ENCODE measurements at regions not wholly inside any gene's neighbourhood (a gene's known extent, or its start where the extent isn't known, plus 50 kb on each side); places are given as distances from the start of the nearest gene placed in this dataset.

GRCh38 chr13:111865826-111866225 is 201.1 kb upstream of the SOX1 start:
- POLR2A ChIA-PET, result no interaction called here
- no peak for DNase-seq (ENCODE audit: extremely low spot score)
- CTCF ChIA-PET, result no interaction called here
- TF ChIP-seq FOXM1 (IDR thresholded peaks at IDR 0.05; ENCODE audit: borderline replicate concordance) (no peak), FOXA1 (IDR thresholded peaks at IDR 0.05) (no peak), SUZ12 (IDR thresholded peaks at IDR 0.05) (no peak), ZNF384 (IDR thresholded peaks at IDR 0.05) (no peak), FOXK2 (IDR thresholded peaks at IDR 0.05) (no peak), ARNT (IDR thresholded peaks at IDR 0.05) (no peak), L3MBTL2 (conservative IDR thresholded peaks at IDR 0.05) (no peak), CTBP1 (IDR thresholded peaks at IDR 0.05; ENCODE audit: borderline replicate concordance) (no peak)
- TF ChIP-seq, protein P1, sequence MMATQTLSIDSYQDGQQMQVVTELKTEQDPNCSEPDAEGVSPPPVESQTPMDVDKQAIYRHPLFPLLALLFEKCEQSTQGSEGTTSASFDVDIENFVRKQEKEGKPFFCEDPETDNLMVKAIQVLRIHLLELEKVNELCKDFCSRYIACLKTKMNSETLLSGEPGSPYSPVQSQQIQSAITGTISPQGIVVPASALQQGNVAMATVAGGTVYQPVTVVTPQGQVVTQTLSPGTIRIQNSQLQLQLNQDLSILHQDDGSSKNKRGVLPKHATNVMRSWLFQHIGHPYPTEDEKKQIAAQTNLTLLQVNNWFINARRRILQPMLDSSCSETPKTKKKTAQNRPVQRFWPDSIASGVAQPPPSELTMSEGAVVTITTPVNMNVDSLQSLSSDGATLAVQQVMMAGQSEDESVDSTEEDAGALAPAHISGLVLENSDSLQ (IDR thresholded peaks at IDR 0.05), result no peak

- TF ChIP-seq, protein P1 (IDR thresholded peaks at IDR 0.05), result no peak
- no peak for TF ChIP-seq ELF4 (IDR thresholded peaks at IDR 0.05)
- no peak for TF ChIP-seq FOXM1 (IDR thresholded peaks at IDR 0.05; ENCODE audit: borderline replicate concordance)
- TF ChIP-seq ARNT (IDR thresholded peaks at IDR 0.05), result no peak
- no peak for TF ChIP-seq CTBP1 (IDR thresholded peaks at IDR 0.05; ENCODE audit: borderline replicate concordance)
- TF ChIP-seq ZNF384 (IDR thresholded peaks at IDR 0.05), result no peak
- TF ChIP-seq FOXK2 (IDR thresholded peaks at IDR 0.05), result no peak
- TF ChIP-seq NFRKB (IDR thresholded peaks at IDR 0.05), result no peak
- TF ChIP-seq SP1 (IDR thresholded peaks at IDR 0.05), result no peak
- TF ChIP-seq BHLHE40 (IDR thresholded peaks at IDR 0.05; ENCODE audit: borderline replicate concordance), result no peak
- no peak for TF ChIP-seq HDGF (IDR thresholded peaks at IDR 0.05; ENCODE audit: borderline replicate concordance)
- TF ChIP-seq SUZ12 (IDR thresholded peaks at IDR 0.05), result no peak
- no peak for TF ChIP-seq FOXA1 (IDR thresholded peaks at IDR 0.05)
- TF ChIP-seq TARDBP (IDR thresholded peaks at IDR 0.05), result no peak
- TF ChIP-seq LEF1 (IDR thresholded peaks at IDR 0.05; ENCODE audit: borderline replicate concordance), result no peak
- TF ChIP-seq L3MBTL2 (conservative IDR thresholded peaks at IDR 0.05), result no peak
- POLR2A ChIA-PET, result no interaction called here
- CTCF ChIA-PET, result no interaction called here
- DNase-seq (ENCODE audit: extremely low spot score), result no peak
These were observed 200.2 kb upstream of the SOX1 start for GRCh38 chr13:111866731-111867245.

DNA sequence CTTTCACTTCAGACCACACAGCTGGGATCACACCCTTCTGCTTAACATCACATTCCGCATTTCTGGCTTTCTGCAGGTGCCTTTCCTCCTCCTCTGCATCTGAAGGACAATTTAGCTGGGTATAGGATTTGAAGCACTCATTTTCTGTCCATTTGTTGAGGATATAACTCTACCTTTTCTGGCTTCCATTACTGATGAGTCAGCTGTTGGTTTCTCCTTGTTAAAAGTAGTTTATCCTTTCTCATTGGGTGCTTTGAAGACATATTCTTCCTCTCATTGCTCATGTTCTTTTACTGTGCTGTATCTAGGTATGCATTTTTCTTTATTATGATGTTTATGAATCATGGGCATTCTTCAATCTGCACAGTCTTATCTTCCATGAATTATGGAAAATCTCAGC is 199.3 kb upstream of the SOX1 start:
- TF ChIP-seq TARDBP (IDR thresholded peaks at IDR 0.05), result no peak
- no peak for TF ChIP-seq FOXK2 (IDR thresholded peaks at IDR 0.05)
- no peak for TF ChIP-seq BHLHE40 (IDR thresholded peaks at IDR 0.05; ENCODE audit: borderline replicate concordance)
- TF ChIP-seq FOXM1 (IDR thresholded peaks at IDR 0.05; ENCODE audit: borderline replicate concordance), result no peak
- no peak for TF ChIP-seq L3MBTL2 (conservative IDR thresholded peaks at IDR 0.05)
- TF ChIP-seq ARNT (IDR thresholded peaks at IDR 0.05), result no peak
- no peak for TF ChIP-seq ELF4 (IDR thresholded peaks at IDR 0.05)
- TF ChIP-seq, protein P1 (IDR thresholded peaks at IDR 0.05), result no peak
- TF ChIP-seq NFRKB (IDR thresholded peaks at IDR 0.05), result no peak
- no peak for TF ChIP-seq SUZ12 (IDR thresholded peaks at IDR 0.05)
- ChIA-PET POLR2A (no interaction called here), CTCF (no interaction called here)
- DNase-seq (ENCODE audit: extremely low spot score), result no peak

DNA sequence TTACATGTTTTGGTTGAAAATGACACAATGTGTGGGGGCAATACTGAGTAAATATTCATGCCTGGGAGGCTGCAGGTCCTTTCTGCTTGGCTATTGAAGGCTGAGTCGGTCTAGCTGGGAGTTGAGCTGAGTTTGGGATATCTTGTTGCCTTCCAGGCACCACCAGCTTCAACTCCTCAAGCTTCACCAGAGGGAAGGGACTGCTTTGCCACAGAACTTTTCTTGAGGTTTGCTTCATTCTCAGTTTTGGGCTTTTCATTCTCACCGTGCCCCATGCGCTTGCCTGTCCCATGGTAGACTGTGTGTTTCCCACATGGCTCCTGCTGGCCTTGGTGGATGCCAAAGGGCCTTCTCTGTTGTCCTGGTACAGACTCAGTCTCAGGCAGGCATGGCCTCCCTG is 198.2 kb upstream of the SOX1 start:
- POLR2A ChIA-PET, result no interaction called here
- TF ChIP-seq ARNT (IDR thresholded peaks at IDR 0.05), result no peak
- no peak for TF ChIP-seq BHLHE40 (IDR thresholded peaks at IDR 0.05; ENCODE audit: borderline replicate concordance)
- no peak for TF ChIP-seq NFRKB (IDR thresholded peaks at IDR 0.05)
- no peak for TF ChIP-seq LEF1 (IDR thresholded peaks at IDR 0.05; ENCODE audit: borderline replicate concordance)
- no peak for TF ChIP-seq SP1 (IDR thresholded peaks at IDR 0.05)
- no peak for TF ChIP-seq FOXK2 (IDR thresholded peaks at IDR 0.05)
- TF ChIP-seq ZNF384 (IDR thresholded peaks at IDR 0.05), result no peak
- TF ChIP-seq SUZ12 (IDR thresholded peaks at IDR 0.05), result no peak
- TF ChIP-seq L3MBTL2 (conservative IDR thresholded peaks at IDR 0.05), result no peak
- TF ChIP-seq CTBP1 (IDR thresholded peaks at IDR 0.05; ENCODE audit: borderline replicate concordance), result no peak
- TF ChIP-seq FOXM1 (IDR thresholded peaks at IDR 0.05; ENCODE audit: borderline replicate concordance), result no peak
- TF ChIP-seq, protein P1 (IDR thresholded peaks at IDR 0.05), result no peak
- CTCF ChIA-PET, result no interaction called here
- DNase-seq (ENCODE audit: extremely low spot score), result no peak

- ChIA-PET CTCF (no interaction called here), POLR2A (no interaction called here)
- no peak for TF ChIP-seq FOXK2 (IDR thresholded peaks at IDR 0.05)
- TF ChIP-seq, protein P1 (IDR thresholded peaks at IDR 0.05), result no peak
- no peak for TF ChIP-seq L3MBTL2 (conservative IDR thresholded peaks at IDR 0.05)
- no peak for TF ChIP-seq TARDBP (IDR thresholded peaks at IDR 0.05)
- TF ChIP-seq SUZ12 (IDR thresholded peaks at IDR 0.05), result no peak
- TF ChIP-seq FOXM1 (IDR thresholded peaks at IDR 0.05; ENCODE audit: borderline replicate concordance), result no peak
- TF ChIP-seq FOXA1 (IDR thresholded peaks at IDR 0.05), result no peak
- no peak for TF ChIP-seq SP1 (IDR thresholded peaks at IDR 0.05)
- TF ChIP-seq ARNT (IDR thresholded peaks at IDR 0.05), result no peak
- DNase-seq (ENCODE audit: extremely low spot score), result no peak
These were observed 194.3 kb upstream of the SOX1 start for GRCh38 chr13:111872475-111873150.

All from HEK293T (cell line).